IMR-90 (cell line): ENCODE measurements at regions not wholly inside any gene's neighbourhood (a gene's known extent, or its start where the extent isn't known, plus 50 kb on each side); places are given as distances from the start of the nearest gene placed in this dataset.
A peak's percentile ranks its signal among the peaks of the same experiment; 100 is the strongest.

Source experiments
- ATAC-seq: fragments of 200-7000 bp; cut with Tn5 transposase; 2 replicates; pipeline ENCODE4 v1.9.1; 2020; ENCODE audit warnings: low read depth, mild to moderate bottlenecking, moderate library complexity
- BruUV-seq: library from RNA; stranded (reverse); fragments of 400-500 nt; replicated peaks from 2 replicates; lab custom pipeline; 2021; lab: Mats Ljungman, UMichigan
- CTCF ChIA-PET: fragments of 300-600 bp; formaldehyde crosslinking; extraction: SDS; loops from one replicate; lab custom pipeline; 2021; ENCODE audit warnings: antibody characterized with exemption; lab: Yijun Ruan, JAX
- POLR2A ChIA-PET: fragments of 300-600 bp; sonication (Branson Sonifier 250); formaldehyde crosslinking; loops from one replicate; lab custom pipeline; 2022; ENCODE audit warnings: antibody characterized with exemption; ENCODE audit not compliant: unreplicated experiment; lab: Charles Lee
- DNase-seq: peaks from one replicate; pipeline ENCODE4 v3.0.0; 2013
- H2AFZ ChIP-seq: replicated peaks from 2 replicates; pipeline ENCODE3; 2013; ENCODE audit warnings: low read length, mild to moderate bottlenecking; ENCODE audit not compliant: poor library complexity
- H2AK5ac ChIP-seq: 2 replicates; pipeline ENCODE4 v1.6.1; 2013; ENCODE audit warnings: low read depth, low read length, inconsistent platforms
- H2AK9ac ChIP-seq: replicated peaks from 2 replicates; pipeline ENCODE3; 2013; ENCODE audit warnings: mild to moderate bottlenecking, low read depth, low read length, moderate library complexity; ENCODE audit not compliant: poor library complexity
- H2BK120ac ChIP-seq: 2 replicates; pipeline ENCODE4 v1.6.1; 2013; ENCODE audit warnings: low read depth, low read length, inconsistent platforms
- H2BK15ac ChIP-seq: 3 replicates; pipeline ENCODE4 v1.6.1; 2013; ENCODE audit warnings: low read depth, low read length, inconsistent platforms
- H2BK20ac ChIP-seq: 2 replicates; pipeline ENCODE4 v1.6.1; 2013; ENCODE audit warnings: low read depth, mild to moderate bottlenecking, inconsistent platforms, low read length, moderate library complexity
- H2BK5ac ChIP-seq: 2 replicates; pipeline ENCODE4 v1.6.1; 2013; ENCODE audit warnings: mild to moderate bottlenecking, low read depth, low read length, inconsistent platforms; ENCODE audit not compliant: poor library complexity, severe bottlenecking
- H3K14ac ChIP-seq: replicated peaks from 2 replicates; pipeline ENCODE4 v1.6.1; 2013; ENCODE audit warnings: low read depth, low read length, inconsistent platforms
- H3K18ac ChIP-seq: 2 replicates; pipeline ENCODE4 v1.6.1; 2013; ENCODE audit warnings: low read depth, low read length, control low read depth
- H3K23ac ChIP-seq: 2 replicates; pipeline ENCODE4 v1.6.1; 2013; ENCODE audit warnings: low read depth, low read length, inconsistent platforms
- H3K27ac ChIP-seq: 2 replicates; pipeline ENCODE4 v1.5.1; 2013; ENCODE audit warnings: mild to moderate bottlenecking, control low read depth, low read length; ENCODE audit not compliant: insufficient read depth
- H3K27me3 ChIP-seq: 2 replicates; pipeline ENCODE4 v1.6.1; 2013; ENCODE audit warnings: low read length; ENCODE audit not compliant: control insufficient read depth, insufficient read depth
- H3K36me3 ChIP-seq: 2 replicates; pipeline ENCODE4 v1.6.1; 2013; ENCODE audit warnings: low read length, mixed read lengths; ENCODE audit not compliant: control insufficient read depth, insufficient read depth
- H3K4ac ChIP-seq: 2 replicates; pipeline ENCODE4 v1.6.1; 2013; ENCODE audit warnings: low read depth, low read length, inconsistent platforms
- H3K4me1 ChIP-seq: 2 replicates; pipeline ENCODE4 v1.6.1; 2013; ENCODE audit warnings: low read length, mixed read lengths; ENCODE audit not compliant: control insufficient read depth, insufficient read depth
- H3K4me2 ChIP-seq: 2 replicates; pipeline ENCODE4 v1.6.1; 2013; ENCODE audit warnings: low read depth, mild to moderate bottlenecking, control low read depth, low read length, moderate library complexity
- H3K4me3 ChIP-seq: 2 replicates; pipeline ENCODE4 v1.5.1; 2013; ENCODE audit warnings: low read depth, mild to moderate bottlenecking, control low read depth, low read length, moderate library complexity; ENCODE audit not compliant: insufficient read depth
- H3K56ac ChIP-seq: 2 replicates; pipeline ENCODE4 v1.6.1; 2013; ENCODE audit warnings: low read length, inconsistent platforms; ENCODE audit not compliant: insufficient read depth; ENCODE audit errors: extremely low read depth
- H3K79me1 ChIP-seq, 2 experiments: 2 replicates each; pipeline ENCODE4 v1.6.1; 2013; ENCODE audit warnings: low read length in 2 of 2, inconsistent platforms in 1 of 2, low read depth in 1 of 2
- H3K9ac ChIP-seq: 2 replicates; pipeline ENCODE4 v1.6.1; 2013; ENCODE audit warnings: low read depth, low read length, control low read depth
- H3K9me1 ChIP-seq: 2 replicates; pipeline ENCODE4 v1.6.1; 2013; ENCODE audit warnings: low read length, inconsistent platforms; ENCODE audit not compliant: insufficient read depth
- H3K9me3 ChIP-seq: 2 replicates; pipeline ENCODE4 v1.6.1; 2013; ENCODE audit warnings: low read length; ENCODE audit not compliant: control insufficient read depth, insufficient read depth
- H4K20me1 ChIP-seq: 2 replicates; pipeline ENCODE4 v1.6.1; 2013; ENCODE audit warnings: low read length, inconsistent platforms; ENCODE audit not compliant: insufficient read depth
- H4K5ac ChIP-seq: 2 replicates; pipeline ENCODE4 v1.6.1; 2013; ENCODE audit warnings: mild to moderate bottlenecking, low read depth, low read length, control low read depth
- H4K8ac ChIP-seq, 2 experiments: 2 replicates each; pipeline ENCODE4 v1.6.1; 2013; ENCODE audit warnings: low read depth in 2 of 2, low read length in 2 of 2, control low read depth in 1 of 2, inconsistent platforms in 1 of 2
- H4K91ac ChIP-seq: 2 replicates; pipeline ENCODE4 v1.6.1; 2013; ENCODE audit warnings: low read depth, low read length, inconsistent platforms; ENCODE audit not compliant: insufficient read depth
- CEBPB ChIP-seq: IDR thresholded peaks from 2 replicates; pipeline ENCODE4 v1.6.1; 2012; ENCODE audit warnings: low read depth, low read length, improper control_type of control experiment
- CHD1 ChIP-seq: IDR thresholded peaks from 2 replicates; pipeline ENCODE4 v1.6.1; 2012; ENCODE audit warnings: low read depth, low read length, improper control_type of control experiment
- CTCF ChIP-seq: conservative IDR thresholded peaks from 2 replicates; pipeline ENCODE4 v1.5.1; 2012; ENCODE audit warnings: mild to moderate bottlenecking, low read depth, low read length, improper control_type of control experiment
- MAZ ChIP-seq: IDR thresholded peaks from 2 replicates; pipeline ENCODE4 v1.6.1; 2012; ENCODE audit warnings: low read depth, mild to moderate bottlenecking, low read length, improper control_type of control experiment, moderate library complexity, borderline replicate concordance
- MXI1 ChIP-seq: IDR thresholded peaks from 2 replicates; pipeline ENCODE4 v1.6.1; 2012; ENCODE audit warnings: low read depth, mild to moderate bottlenecking, low read length, moderate library complexity, borderline replicate concordance
- NFE2L2 ChIP-seq: fragments of 150-350 bp; IDR thresholded peaks from 2 replicates; pipeline ENCODE4 v1.6.1; 2016; ENCODE audit warnings: low read depth, mild to moderate bottlenecking, low read length
- RAD21 ChIP-seq: IDR thresholded peaks from 2 replicates; pipeline ENCODE4 v1.6.1; 2012; ENCODE audit warnings: low read length, improper control_type of control experiment
- RCOR1 ChIP-seq: IDR thresholded peaks from 2 replicates; pipeline ENCODE4 v1.6.1; 2012; ENCODE audit warnings: mild to moderate bottlenecking, low read length, improper control_type of control experiment; ENCODE audit not compliant: insufficient replicate concordance
- WGBS, 2 experiments: methylation state at CpG; one replicate each; pipeline versions ENCODE4 v1.1.5 to v1.1.7; 2013; ENCODE audit warnings: missing lambda C conversion rate in 2 of 2; ENCODE audit not compliant: insufficient read length in 1 of 2; ENCODE audit errors: extremely low coverage in 2 of 2; 5-methylcytosine and 5-hydroxymethylcytosine counted together
- dilution Hi-C: fragments of 300-500 bp; cut with HindIII; formaldehyde crosslinking; loops from one replicate; pipeline ENCODE4 v1.14.3; 2018; ENCODE audit warnings: low sequenced_read_pairs; ENCODE audit not compliant: unreplicated experiment
- in situ Hi-C: fragments of 300-500 bp; cut with MboI; formaldehyde crosslinking; loops from 3 replicates; pipeline ENCODE4 v1.14.3; 2019; ENCODE audit warnings: low sequenced_read_pairs, inconsistent platforms, mixed read lengths
- intact Hi-C: fragments of 100-400 bp; cut with micrococcal nuclease; formaldehyde crosslinking; loops from 2 replicates; pipeline ENCODE4 v1.10.0; 2022

DNA sequence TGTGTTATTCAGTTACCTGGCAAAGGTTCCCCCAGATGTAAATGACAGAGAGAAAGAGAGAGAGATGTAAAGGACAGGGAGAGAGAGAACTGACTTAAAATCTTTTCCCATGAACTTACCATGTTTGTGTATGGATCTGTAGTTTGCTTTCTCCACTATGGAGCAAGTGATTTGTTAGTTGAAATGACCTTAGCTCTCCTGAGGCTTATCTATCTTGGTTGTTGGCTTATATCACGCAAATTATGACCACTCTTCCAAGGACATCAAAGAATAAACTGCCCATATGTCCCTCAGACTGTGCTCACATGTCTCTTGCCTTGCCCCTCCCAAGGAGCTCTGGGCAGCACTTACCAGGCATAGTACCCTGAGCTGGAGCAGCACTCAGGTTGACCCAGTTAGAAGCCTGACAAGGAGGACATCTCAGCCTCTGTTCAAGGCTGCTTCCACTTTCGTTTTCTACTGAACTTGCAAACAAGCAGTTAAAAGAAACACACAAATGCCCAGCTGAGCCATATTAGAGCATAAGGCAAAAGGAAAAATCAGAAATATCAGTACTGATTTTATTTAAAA lies 95.3 kb upstream of the RCN1 start:
- intact Hi-C loops (no loop called here), dilution Hi-C loops (no loop called here), in situ Hi-C loops (no loop called here)
- peak overlapping the region; percentile 46; the same call in 1 of the 2 replicates for H3K4me3 ChIP-seq
- H4K5ac ChIP-seq: no peak overlapping the region
- no peaks in the 10 kb centered on the region for H4K20me1 ChIP-seq
- 40% methylated on average over 1 of the region's 2 CpGs; no CpG with 5 or more reads in 1 of the 2 experiments for WGBS, 2 experiments
- H3K9ac ChIP-seq: no peak overlapping the region
- H2BK120ac ChIP-seq: no peak overlapping the region
- no peaks in the 10 kb centered on the region for H3K9me3 ChIP-seq
- no peak overlapping the region for H3K56ac ChIP-seq
- no peaks in the 10 kb centered on the region for H3K4me1 ChIP-seq
- ChIA-PET CTCF (no interaction called here), POLR2A (no interaction called here)
- no peak overlapping the region for H2AK5ac ChIP-seq
- H2AFZ ChIP-seq: no peak overlapping the region
- H3K79me1 ChIP-seq: no peaks in the 10 kb centered on the region
- no peak overlapping the region for H4K8ac ChIP-seq
- no peak overlapping the region for H3K18ac ChIP-seq
- TF ChIP-seq CHD1 (no peak), CTCF (no peak), RAD21 (no peak), MAZ (no peak), MXI1 (no peak), NFE2L2 (no peak), CEBPB (no peak), RCOR1 (no peak)
- no peak overlapping the region for H3K27ac ChIP-seq
- H3K4me2 ChIP-seq: peak overlapping the region; percentile 89
- no peak overlapping the region for H4K91ac ChIP-seq
- H3K23ac ChIP-seq: no peak overlapping the region
- H2BK20ac ChIP-seq: no peak overlapping the region
- ATAC-seq: peak; percentile 42; the same call in 1 of the 2 replicates
- peak; percentile 19 for DNase-seq
- H3K36me3 ChIP-seq: no peaks in the 10 kb centered on the region
- peaks cover 41% of the 10 kb centered on the region for H3K27me3 ChIP-seq
- H2AK9ac ChIP-seq: no peak overlapping the region
- BruUV-seq: no TSS peak
- no peak overlapping the region for H2BK15ac ChIP-seq
- H2BK5ac ChIP-seq: no peak overlapping the region
- H3K4ac ChIP-seq: no peak overlapping the region
- H3K14ac ChIP-seq: no peak overlapping the region
- H3K9me1 ChIP-seq: no peaks in the 10 kb centered on the region
